Lower leg skin (tissue), 3 donors: ENCODE measurements at regions not wholly inside any gene's neighbourhood (a gene's known extent, or its start where the extent isn't known, plus 50 kb on each side); places are given as distances from the start of the nearest gene placed in this dataset.

Experiments
- CTCF ChIP-seq, 3 donors: fragments of 450-650 bp; IDR thresholded peaks; one replicate each; pipeline ENCODE4 v1.5.1; 2016; ENCODE audit warnings: antibody characterized with exemption in 3 of 3, mild to moderate bottlenecking in 3 of 3, moderate library complexity in 2 of 3
- POLR2A ChIP-seq, 2 donors: fragments of 450-650 bp; IDR thresholded peaks; one replicate each; pipeline ENCODE4 v1.6.1; 2016 to 2017; ENCODE audit warnings: antibody characterized with exemption in 2 of 2, mild to moderate bottlenecking in 1 of 2, moderate library complexity in 1 of 2

- TF ChIP-seq CTCF (IDR thresholded peaks at IDR 0.05) (no peak), POLR2A (IDR thresholded peaks at IDR 0.05) (no peak)
Observed at GRCh38 chr11:91299980-91300379, 924.6 kb upstream of the FAT3 start.
